Adrenal gland (tissue), 9 donors: ENCODE measurements at regions not wholly inside any gene's neighbourhood (a gene's known extent, or its start where the extent isn't known, plus 50 kb on each side); places are given as distances from the start of the nearest gene placed in this dataset.

ENCODE experiments used
- DNase-seq, 7 donors: peaks; one replicate each; pipeline ENCODE4 v3.0.0-alpha.2; 2019 to 2020
- H3K27ac ChIP-seq, 5 donors: fragments of 200-600 bp; sonication (generic) in 4 of 5; 1 replicate in 3 of 5; 2 replicates in 2 of 5; pipeline versions ENCODE4 v1.5.1 to v1.8.0; 2016 to 2020; ENCODE audit warnings: mild to moderate bottlenecking in 1 of 5
- H3K27me3 ChIP-seq: fragments of 200-600 bp; 2 replicates; pipeline ENCODE4 v1.8.0; 2021
- H3K36me3 ChIP-seq, 2 donors: fragments of 200-600 bp; replicated peaks in 1 of 2; 1 replicate in 1 of 2; 2 replicates in 1 of 2; pipeline versions ENCODE4 v1.5.1 to v1.8.0; 2018 to 2022
- H3K4me1 ChIP-seq, 2 donors: fragments of 200-600 bp; replicated peaks in 1 of 2; 1 replicate in 1 of 2; 2 replicates in 1 of 2; pipeline versions ENCODE4 v1.5.1 to v1.8.0; 2018 to 2021
- H3K4me3 ChIP-seq, 4 donors: fragments of 200-600 bp; sonication (generic) in 3 of 4; one replicate each; pipeline ENCODE4 v1.5.1; 2016 to 2018
- H3K9me3 ChIP-seq, 3 donors: fragments of 200-600 bp; sonication (generic) in 1 of 3; replicated peaks in 1 of 3; 1 replicate in 2 of 3; 2 replicates in 1 of 3; pipeline versions ENCODE4 v1.5.1 to v1.8.0; 2016 to 2021
- CTCF ChIP-seq, 6 experiments: fragments of 450-650 bp in 4 of 6; fragments of 200-600 bp in 2 of 6; sonication (generic) in 1 of 6; IDR thresholded peaks; 1 replicate in 5 of 6; 2 replicates in 1 of 6; pipeline versions ENCODE4 v1.5.1 to v1.8.0; 2016 to 2021; ENCODE audit warnings: antibody characterized with exemption in 6 of 6, mild to moderate bottlenecking in 2 of 6, moderate library complexity in 1 of 6
- POLR2A ChIP-seq, 2 donors: fragments of 450-650 bp; IDR thresholded peaks; one replicate each; pipeline ENCODE4 v1.6.1; 2017; ENCODE audit warnings: antibody characterized with exemption in 2 of 2, mild to moderate bottlenecking in 2 of 2, moderate library complexity in 1 of 2
- WGBS, 4 donors: extraction: QIAGEN DNeasy Blood & Tissue Kit in 2 of 4; methylation state at CpG; one replicate each; pipeline versions ENCODE4 v1.1.5 to v1.1.7; 2013 to 2017; 5-methylcytosine and 5-hydroxymethylcytosine counted together
- intact Hi-C, 2 donors: fragments of 100-400 bp; cut with DNase I; formaldehyde crosslinking; loops; one replicate each; pipeline versions ENCODE4 v1.14.1 to v1.15.0; 2022 to 2023
- donor health status: healthy with polysubstance abuse.
- donor health status: Bipolar disorder and iron deficiency.
- donor health status: DM: yes; HTN: yes; CAD: no.
- donor health status: DM: no; HTN: no; CAD: no.
- donor health status: DM: no; HTN: no; CAD: no.

- Histone ChIP-seq H3K27ac (no peak overlapping the region), H3K4me1 (no peaks in the 10 kb centered on the region), H3K36me3 (no peaks in the 10 kb centered on the region), H3K27me3 (no peaks in the 10 kb centered on the region), H3K4me3 (no peak overlapping the region), H3K9me3 (no peaks in the 10 kb centered on the region)
- DNase-seq = no peak
- TF ChIP-seq POLR2A (IDR thresholded peaks at IDR 0.05) (no peak), CTCF (IDR thresholded peaks at IDR 0.05) (no peak)
- intact Hi-C loops = no loop called here
- WGBS, 4 donors = 35 to 45% (median 44%) methylated on average over 2 of the region's 2 CpGs
Measured at GRCh38 chr4:170748975-170749374, 659.2 kb upstream of the AADAT start.

GRCh38 chr4:170743633-170744032, 653.9 kb upstream of the AADAT start:
- intact Hi-C loops = no loop called here
- no peak for DNase-seq
- H3K4me1 ChIP-seq = no peaks in the 10 kb centered on the region
- H3K36me3 ChIP-seq = no peaks in the 10 kb centered on the region
- no peaks in the 10 kb centered on the region for H3K9me3 ChIP-seq
- WGBS, 4 donors = 83 to 91% (median 85%) methylated on average over 13 of the region's 13 CpGs
- H3K4me3 ChIP-seq = no peak overlapping the region
- no peak for TF ChIP-seq CTCF (IDR thresholded peaks at IDR 0.05)
- no peak for TF ChIP-seq POLR2A (IDR thresholded peaks at IDR 0.05)
- no peak overlapping the region for H3K27ac ChIP-seq
- no peaks in the 10 kb centered on the region for H3K27me3 ChIP-seq

- 78 to 81% (median 80%) methylated on average over 4 of the region's 4 CpGs for WGBS, 4 donors
- Histone ChIP-seq H3K9me3 (no peaks in the 10 kb centered on the region), H3K4me3 (no peak overlapping the region), H3K27ac (no peak overlapping the region), H3K36me3 (no peaks in the 10 kb centered on the region), H3K4me1 (no peaks in the 10 kb centered on the region), H3K27me3 (no peaks in the 10 kb centered on the region)
- DNase-seq = no peak
- intact Hi-C loops = no loop called here
- no peak for TF ChIP-seq CTCF (IDR thresholded peaks at IDR 0.05)
- no peak for TF ChIP-seq POLR2A (IDR thresholded peaks at IDR 0.05)
Measured at GRCh38 chr4:170741856-170742255, 652.1 kb upstream of the AADAT start.

DNA sequence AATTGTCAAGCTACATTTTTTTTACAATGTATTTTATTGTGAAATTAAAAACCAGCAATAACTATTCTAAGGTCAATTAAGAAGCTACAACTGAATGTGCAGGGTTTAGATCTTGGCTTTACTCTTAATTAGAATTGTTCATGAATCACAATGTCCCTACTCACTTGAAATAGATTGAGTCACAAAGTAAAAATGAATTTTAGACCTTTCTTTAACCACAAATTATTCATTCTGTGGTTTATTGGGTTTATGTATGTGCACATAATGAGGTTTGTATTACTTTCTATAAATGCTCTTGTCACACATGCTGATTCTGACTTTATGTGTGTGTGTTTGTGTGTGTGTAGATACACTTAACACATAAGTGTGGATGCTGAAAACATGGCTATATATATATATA, 647.0 kb upstream of the AADAT start:
- no peaks in the 10 kb centered on the region for H3K36me3 ChIP-seq
- no peak overlapping the region for H3K4me3 ChIP-seq
- no peak overlapping the region for H3K27ac ChIP-seq
- TF ChIP-seq CTCF (IDR thresholded peaks at IDR 0.05) = no peak
- no peak for TF ChIP-seq POLR2A (IDR thresholded peaks at IDR 0.05)
- no peaks in the 10 kb centered on the region for H3K27me3 ChIP-seq
- H3K9me3 ChIP-seq = no peaks in the 10 kb centered on the region
- intact Hi-C loops = no loop called here
- DNase-seq = no peak
- H3K4me1 ChIP-seq = no peaks in the 10 kb centered on the region
